HUES48 (cell line): ENCODE measurements at regions not wholly inside any gene's neighbourhood (a gene's known extent, or its start where the extent isn't known, plus 50 kb on each side); places are given as distances from the start of the nearest gene placed in this dataset.

Source experiments
- H3K27ac ChIP-seq: one replicate; pipeline ENCODE4 v1.7.0; 2013; ENCODE audit warnings: low read depth, low read length, inconsistent platforms
- H3K27me3 ChIP-seq: 2 replicates; pipeline ENCODE4 v1.6.1; 2013; ENCODE audit warnings: mild to moderate bottlenecking, low read length; ENCODE audit not compliant: control insufficient read depth, insufficient read depth
- H3K36me3 ChIP-seq: 2 replicates; pipeline ENCODE4 v1.6.1; 2013; ENCODE audit warnings: low read length; ENCODE audit not compliant: control insufficient read depth, insufficient read depth
- H3K4me1 ChIP-seq: 2 replicates; pipeline ENCODE4 v1.6.1; 2013; ENCODE audit warnings: mild to moderate bottlenecking, low read length; ENCODE audit not compliant: control insufficient read depth, insufficient read depth
- H3K4me3 ChIP-seq: 2 replicates; pipeline ENCODE4 v1.5.1; 2013; ENCODE audit warnings: mild to moderate bottlenecking, low read depth, low read length
- H3K9ac ChIP-seq: 2 replicates; pipeline ENCODE4 v1.6.1; 2013; ENCODE audit warnings: mild to moderate bottlenecking, low read depth, low read length, moderate library complexity
- H3K9me3 ChIP-seq: 2 replicates; pipeline ENCODE4 v1.6.1; 2013; ENCODE audit warnings: low read length; ENCODE audit not compliant: control insufficient read depth, insufficient read depth

DNA sequence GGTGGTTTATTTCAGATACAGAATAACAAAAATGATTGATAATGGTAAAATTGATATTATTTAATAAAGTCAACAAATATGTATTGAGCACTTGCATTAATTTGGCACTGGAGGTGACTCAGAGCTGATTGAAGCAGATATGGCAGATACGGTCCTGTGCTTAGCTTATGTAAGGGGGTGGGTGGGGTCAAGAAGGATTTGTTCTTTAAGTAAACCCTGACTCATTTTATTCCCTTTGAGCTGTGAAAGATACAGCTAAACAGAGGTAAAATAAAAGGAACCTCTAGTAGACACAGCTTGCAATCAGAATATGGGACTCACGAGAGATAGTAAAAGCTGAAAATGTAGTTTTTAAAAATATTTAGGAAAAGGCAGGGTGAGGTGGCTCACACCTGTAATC is 201.3 kb upstream of the CLINT1 start:
- H3K27ac ChIP-seq: no peak overlapping the region
- no peak overlapping the region for H3K9ac ChIP-seq
- H3K4me1 ChIP-seq: peaks cover 7% of the 10 kb centered on the region; the same call in 1 of the 2 replicates
- H3K27me3 ChIP-seq: no peaks in the 10 kb centered on the region
- H3K4me3 ChIP-seq: no peak overlapping the region
- H3K9me3 ChIP-seq: no peaks in the 10 kb centered on the region
- H3K36me3 ChIP-seq: no peaks in the 10 kb centered on the region

DNA sequence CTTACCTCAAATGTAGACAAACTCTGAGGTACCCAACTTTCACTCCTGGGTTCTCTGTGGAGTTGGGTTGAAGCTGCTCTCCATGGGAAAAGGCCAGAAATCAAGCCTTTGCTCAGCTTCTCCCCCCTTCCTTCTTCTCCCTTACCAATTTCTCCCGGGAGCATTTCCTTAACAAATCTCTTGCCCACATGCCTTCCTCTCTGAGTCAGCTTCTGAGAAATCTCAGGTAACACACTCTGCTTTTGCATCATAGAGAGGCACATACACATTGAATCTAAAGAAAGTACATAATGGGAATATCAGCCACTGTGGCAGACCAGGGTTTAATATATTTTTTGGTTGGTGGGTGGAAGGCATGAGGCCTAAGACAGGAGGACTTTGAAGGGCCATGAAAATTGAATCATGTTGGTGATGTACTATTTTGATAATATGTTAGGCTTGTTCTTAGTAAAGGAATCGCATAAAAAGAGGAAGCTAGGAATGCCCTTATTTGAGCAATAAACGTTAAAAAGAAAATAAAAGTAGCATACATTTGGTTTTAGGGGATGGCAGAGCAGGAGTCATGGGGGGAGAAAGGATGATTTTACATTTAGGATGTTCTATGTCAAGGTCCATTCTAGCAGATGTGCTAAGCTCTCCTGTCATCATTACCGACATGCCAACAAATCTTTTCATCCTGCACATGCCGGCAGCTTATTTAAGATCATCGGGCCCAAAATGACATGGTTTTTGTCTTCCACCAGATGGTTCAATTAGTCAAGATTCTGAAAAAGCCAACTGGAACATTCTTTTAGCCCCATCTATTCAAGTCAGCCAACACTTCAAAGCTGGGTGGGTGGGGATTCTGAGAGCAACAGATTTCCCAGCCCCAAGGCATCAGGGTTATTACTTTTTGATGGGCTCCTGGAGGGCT is 199.5 kb upstream of the CLINT1 start:
- Histone ChIP-seq H3K27ac (no peak overlapping the region), H3K36me3 (no peaks in the 10 kb centered on the region), H3K9me3 (no peaks in the 10 kb centered on the region), H3K4me3 (no peak overlapping the region), H3K27me3 (no peaks in the 10 kb centered on the region), H3K4me1 (peaks cover 7% of the 10 kb centered on the region; the same call in 1 of the 2 replicates), H3K9ac (no peak overlapping the region)

DNA sequence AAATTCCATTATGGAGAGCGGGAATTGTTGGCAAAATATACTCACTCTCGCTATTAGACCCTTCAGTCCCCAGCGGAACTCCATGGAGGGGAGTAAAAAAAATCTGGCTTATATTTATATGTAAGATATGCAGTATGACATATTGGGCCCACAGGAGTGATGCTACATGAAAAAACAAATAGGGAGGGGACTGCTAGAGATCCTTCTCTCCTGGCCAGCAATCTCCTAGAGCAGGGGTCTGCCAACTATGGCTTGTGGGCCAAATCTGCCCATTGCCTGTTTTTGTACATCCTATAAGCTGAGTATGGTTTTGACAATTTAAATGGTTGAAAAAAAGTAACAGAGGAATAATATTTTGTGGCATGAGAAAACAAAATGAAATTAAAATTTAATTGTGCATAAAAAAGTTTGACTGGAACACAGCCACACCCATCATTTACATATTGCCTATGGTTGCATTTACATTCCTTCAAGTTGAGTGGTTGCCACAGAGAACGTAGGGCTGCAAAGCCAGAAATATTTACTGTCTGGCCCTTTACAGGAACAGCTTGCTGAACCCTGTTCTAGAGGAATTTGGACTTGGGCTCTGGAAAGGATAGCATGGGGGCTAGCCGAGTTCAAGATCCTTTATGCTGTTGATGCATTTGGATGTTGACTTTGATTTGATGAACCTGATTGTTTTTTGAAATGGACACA is 197.3 kb upstream of the CLINT1 start:
- Histone ChIP-seq H3K27me3 (no peaks in the 10 kb centered on the region), H3K36me3 (no peaks in the 10 kb centered on the region), H3K4me3 (no peak overlapping the region), H3K4me1 (peaks cover 7% of the 10 kb centered on the region; the same call in 1 of the 2 replicates), H3K9ac (no peak overlapping the region), H3K9me3 (no peaks in the 10 kb centered on the region), H3K27ac (no peak overlapping the region)

DNA sequence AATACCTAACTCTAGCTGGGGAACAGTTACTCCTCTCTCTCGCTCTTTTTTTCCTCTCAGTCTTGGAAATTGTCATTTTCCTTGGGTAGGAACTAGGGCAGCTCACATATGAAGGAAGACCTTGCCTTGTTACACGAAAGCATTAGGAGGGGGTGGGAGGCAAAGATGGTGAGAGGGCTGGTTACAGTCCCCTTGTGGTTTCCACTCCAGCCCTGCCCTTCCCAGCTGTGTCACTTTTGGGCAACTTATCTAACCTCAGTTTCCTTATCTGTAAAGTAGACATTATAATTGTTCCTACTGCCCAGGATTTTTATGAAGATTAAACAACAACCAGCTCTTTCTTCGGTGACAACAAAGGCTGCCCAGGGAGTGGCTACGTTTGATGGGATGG is 196.2 kb upstream of the CLINT1 start:
- no peak overlapping the region for H3K4me3 ChIP-seq
- no peaks in the 10 kb centered on the region for H3K9me3 ChIP-seq
- no peak overlapping the region for H3K9ac ChIP-seq
- H3K27me3 ChIP-seq: no peaks in the 10 kb centered on the region
- no peaks in the 10 kb centered on the region for H3K36me3 ChIP-seq
- H3K27ac ChIP-seq: no peak overlapping the region
- peaks cover 7% of the 10 kb centered on the region; the same call in 1 of the 2 replicates for H3K4me1 ChIP-seq

DNA sequence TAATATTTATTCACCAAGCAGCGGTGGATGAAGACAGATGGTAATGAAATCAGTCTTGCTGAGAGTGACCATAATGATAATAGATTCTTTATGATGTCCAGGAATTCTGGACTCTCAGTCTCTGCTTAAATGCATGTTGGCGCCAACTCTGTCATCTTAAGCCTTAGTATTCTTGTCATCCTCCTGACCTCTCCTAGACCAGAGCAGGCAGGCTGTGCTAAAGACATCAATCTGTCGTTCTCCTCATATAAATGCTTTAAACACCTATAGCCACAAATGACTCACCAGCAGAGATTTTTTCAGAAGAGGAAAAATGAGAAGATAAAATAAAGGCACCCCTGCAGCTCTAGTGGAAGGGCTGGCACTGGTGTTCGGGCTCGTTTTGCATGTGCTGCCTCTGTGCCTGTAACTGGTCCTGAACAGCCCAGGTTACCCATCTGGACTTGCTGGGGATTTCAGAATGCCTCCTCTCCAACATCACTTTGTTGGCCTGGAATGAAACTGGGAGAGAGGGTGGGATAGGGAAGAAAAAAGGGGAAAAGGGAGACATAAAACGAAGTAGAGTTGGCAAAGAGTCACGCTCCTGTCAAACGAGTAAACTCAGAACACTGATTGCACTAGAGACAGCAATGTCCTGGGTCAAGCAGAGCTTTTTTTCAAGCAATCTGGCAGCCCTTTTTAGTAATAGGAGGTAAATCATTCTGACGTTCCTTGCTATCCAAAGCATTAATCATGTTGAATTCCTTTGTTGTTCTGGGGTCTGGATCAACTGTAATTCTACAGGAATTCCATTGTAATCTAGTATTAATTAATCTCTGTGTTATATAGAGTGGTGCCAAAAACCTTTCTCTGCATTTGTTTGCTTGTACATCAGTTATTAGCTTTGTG is 195.5 kb upstream of the CLINT1 start:
- Histone ChIP-seq H3K9me3 (no peaks in the 10 kb centered on the region), H3K9ac (no peak overlapping the region), H3K27ac (no peak overlapping the region), H3K4me1 (peaks cover 7% of the 10 kb centered on the region; the same call in 1 of the 2 replicates), H3K36me3 (no peaks in the 10 kb centered on the region), H3K27me3 (no peaks in the 10 kb centered on the region), H3K4me3 (no peak overlapping the region)

DNA sequence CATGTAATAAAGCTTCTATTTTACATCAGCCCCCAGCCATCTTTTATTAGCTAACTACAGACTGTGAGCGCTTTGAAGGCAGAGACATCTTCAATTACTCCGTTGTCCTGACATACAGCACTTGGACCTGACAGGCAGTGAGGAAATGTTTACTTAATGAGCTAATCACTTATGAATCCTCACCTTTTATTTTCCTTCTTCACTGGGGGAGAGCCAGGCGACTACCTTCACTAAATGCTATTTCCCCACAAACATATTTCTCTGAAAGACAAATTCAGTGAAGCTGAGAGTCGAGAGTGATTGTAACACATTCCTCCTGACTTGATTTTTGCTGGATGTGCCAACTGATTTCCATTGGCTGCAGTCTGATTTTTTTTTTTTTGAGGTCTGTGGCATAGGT is 192.1 kb upstream of the CLINT1 start:
- H3K9me3 ChIP-seq: no peaks in the 10 kb centered on the region
- H3K27me3 ChIP-seq: no peaks in the 10 kb centered on the region
- H3K36me3 ChIP-seq: no peaks in the 10 kb centered on the region
- H3K9ac ChIP-seq: no peak overlapping the region
- no peaks in the 10 kb centered on the region for H3K4me1 ChIP-seq
- H3K27ac ChIP-seq: no peak overlapping the region
- no peak overlapping the region for H3K4me3 ChIP-seq

DNA sequence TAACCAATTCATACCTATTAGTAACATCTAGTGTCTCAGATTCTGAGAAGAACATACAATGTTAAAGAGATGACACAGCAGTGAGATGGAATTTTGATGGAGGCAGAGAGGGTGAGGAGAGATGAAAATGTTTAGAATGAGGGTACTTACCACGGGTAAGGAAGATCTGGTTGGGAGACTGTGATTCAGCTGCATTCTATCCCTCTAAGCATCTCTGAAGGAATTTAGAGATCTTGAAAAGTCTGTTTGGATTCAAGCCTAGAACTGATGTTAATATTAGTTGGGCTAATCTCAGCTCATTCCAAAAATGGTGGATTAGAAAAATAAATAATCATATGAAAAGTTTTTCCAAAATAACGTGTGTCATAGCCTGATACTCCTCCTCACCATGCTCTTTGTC is 191.5 kb upstream of the CLINT1 start:
- Histone ChIP-seq H3K27ac (no peak overlapping the region), H3K9me3 (no peaks in the 10 kb centered on the region), H3K4me1 (no peaks in the 10 kb centered on the region), H3K9ac (no peak overlapping the region), H3K27me3 (no peaks in the 10 kb centered on the region), H3K36me3 (no peaks in the 10 kb centered on the region), H3K4me3 (no peak overlapping the region)

DNA sequence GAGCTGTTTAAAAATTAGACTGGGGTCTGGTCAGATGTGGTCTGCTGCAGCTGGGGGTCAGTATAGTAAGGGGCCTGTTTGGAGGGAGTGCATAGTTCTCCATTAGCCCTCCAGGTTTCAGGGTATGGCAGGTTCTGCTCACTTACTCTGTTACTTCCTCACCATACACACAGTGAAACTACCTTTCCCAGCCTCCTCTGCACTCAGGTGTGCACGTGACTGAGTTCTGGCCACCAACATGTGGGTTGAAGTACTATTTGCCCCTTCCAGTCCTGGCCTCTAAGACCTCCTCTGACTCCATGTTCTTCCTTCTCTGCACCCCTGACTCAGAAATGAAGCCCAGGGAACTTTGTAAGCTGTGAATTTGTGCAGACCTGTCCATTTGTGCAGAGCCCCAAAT is 190.5 kb upstream of the CLINT1 start:
- Histone ChIP-seq H3K9ac (no peak overlapping the region), H3K27ac (no peak overlapping the region), H3K4me3 (no peak overlapping the region), H3K27me3 (no peaks in the 10 kb centered on the region), H3K9me3 (no peaks in the 10 kb centered on the region), H3K4me1 (no peaks in the 10 kb centered on the region), H3K36me3 (no peaks in the 10 kb centered on the region)

DNA sequence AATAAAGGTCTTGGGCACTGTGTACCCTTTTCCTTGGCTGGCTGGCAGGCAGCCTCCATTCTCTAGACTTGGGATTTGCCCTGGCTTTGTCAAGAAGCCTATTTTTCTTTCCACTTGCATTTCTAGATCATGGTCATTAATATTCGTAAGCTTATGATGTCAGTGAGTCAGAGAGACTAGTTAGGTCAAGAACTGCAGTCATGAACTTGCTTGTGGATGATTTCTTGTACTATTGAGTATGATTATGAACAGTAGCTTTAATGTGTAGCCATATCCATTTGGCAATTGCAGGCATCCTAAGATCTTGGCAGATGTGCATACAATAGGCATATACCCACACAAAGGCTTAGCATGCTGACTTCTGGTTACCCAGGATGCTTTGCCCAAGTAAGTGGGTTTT is 186.8 kb upstream of the CLINT1 start:
- no peaks in the 10 kb centered on the region for H3K27me3 ChIP-seq
- H3K9me3 ChIP-seq: no peaks in the 10 kb centered on the region
- no peak overlapping the region for H3K27ac ChIP-seq
- no peaks in the 10 kb centered on the region for H3K36me3 ChIP-seq
- H3K4me1 ChIP-seq: no peaks in the 10 kb centered on the region
- H3K9ac ChIP-seq: no peak overlapping the region
- H3K4me3 ChIP-seq: no peak overlapping the region

DNA sequence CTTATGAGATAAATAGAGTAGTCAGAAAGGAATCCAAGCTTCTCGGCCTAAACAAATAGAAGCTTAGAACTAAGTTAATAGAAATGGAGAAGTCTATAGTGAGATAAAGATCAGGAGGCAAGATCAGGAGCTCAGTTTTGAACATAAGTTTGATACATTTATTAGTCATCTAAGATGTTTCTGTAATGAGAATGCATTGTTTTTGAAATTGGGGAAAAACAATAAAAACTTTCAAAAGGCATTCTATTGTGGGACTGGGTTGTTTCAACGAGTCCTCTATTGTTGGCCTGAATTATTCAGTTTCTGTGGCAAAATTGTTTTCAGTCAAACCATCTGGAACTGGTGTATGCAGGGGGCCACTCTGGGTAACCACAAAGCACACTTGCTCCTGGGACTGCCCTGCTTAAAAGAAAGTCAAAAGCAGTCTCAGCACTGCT is 181.0 kb upstream of the CLINT1 start:
- no peaks in the 10 kb centered on the region for H3K27me3 ChIP-seq

More for the DNA sequence above, 181.0 kb upstream of the CLINT1 start:
- no peak overlapping the region for H3K4me3 ChIP-seq
- H3K4me1 ChIP-seq: no peaks in the 10 kb centered on the region
- no peak overlapping the region for H3K27ac ChIP-seq
- H3K36me3 ChIP-seq: no peaks in the 10 kb centered on the region
- H3K9me3 ChIP-seq: peaks cover 8% of the 10 kb centered on the region; the same call in 1 of the 2 replicates
- no peak overlapping the region for H3K9ac ChIP-seq
